C4-2B (cell line): ENCODE measurements at regions not wholly inside any gene's neighbourhood (a gene's known extent, or its start where the extent isn't known, plus 50 kb on each side); places are given as distances from the start of the nearest gene placed in this dataset.

Experiments used
- ZFX ChIP-seq: fragments of 450-650 bp; IDR thresholded peaks from 2 replicates; pipeline ENCODE4 v1.6.1; 2017
- TF ChIP-seq, protein P1 (sequence below): fragments of 450-650 bp; conservative IDR thresholded peaks from 2 replicates; pipeline ENCODE4 v1.5.1; 2017; ENCODE audit warnings: mild to moderate bottlenecking

DNA sequence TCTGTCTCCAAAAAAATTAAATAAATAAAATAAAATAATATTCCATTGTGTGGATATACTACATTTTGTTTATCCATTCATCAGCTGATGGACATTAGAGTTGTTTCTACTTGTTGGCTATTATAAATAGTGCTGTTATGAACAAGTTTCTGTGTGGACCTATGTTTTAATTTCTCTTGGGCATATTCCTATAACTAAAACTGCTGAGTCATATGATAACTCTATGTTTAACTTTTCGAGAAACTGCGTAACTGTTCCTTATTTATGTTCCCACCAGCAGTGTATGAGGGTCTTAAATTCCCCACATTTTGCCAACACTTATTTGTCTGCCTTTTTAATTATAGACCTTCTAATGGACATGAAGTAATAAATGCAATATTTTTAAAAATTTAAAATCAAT lies 80.0 kb upstream of the XIST start:
- TF ChIP-seq, protein P1, sequence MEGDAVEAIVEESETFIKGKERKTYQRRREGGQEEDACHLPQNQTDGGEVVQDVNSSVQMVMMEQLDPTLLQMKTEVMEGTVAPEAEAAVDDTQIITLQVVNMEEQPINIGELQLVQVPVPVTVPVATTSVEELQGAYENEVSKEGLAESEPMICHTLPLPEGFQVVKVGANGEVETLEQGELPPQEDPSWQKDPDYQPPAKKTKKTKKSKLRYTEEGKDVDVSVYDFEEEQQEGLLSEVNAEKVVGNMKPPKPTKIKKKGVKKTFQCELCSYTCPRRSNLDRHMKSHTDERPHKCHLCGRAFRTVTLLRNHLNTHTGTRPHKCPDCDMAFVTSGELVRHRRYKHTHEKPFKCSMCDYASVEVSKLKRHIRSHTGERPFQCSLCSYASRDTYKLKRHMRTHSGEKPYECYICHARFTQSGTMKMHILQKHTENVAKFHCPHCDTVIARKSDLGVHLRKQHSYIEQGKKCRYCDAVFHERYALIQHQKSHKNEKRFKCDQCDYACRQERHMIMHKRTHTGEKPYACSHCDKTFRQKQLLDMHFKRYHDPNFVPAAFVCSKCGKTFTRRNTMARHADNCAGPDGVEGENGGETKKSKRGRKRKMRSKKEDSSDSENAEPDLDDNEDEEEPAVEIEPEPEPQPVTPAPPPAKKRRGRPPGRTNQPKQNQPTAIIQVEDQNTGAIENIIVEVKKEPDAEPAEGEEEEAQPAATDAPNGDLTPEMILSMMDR: no peak
- no peak for TF ChIP-seq ZFX
